Calu3 (cell line): ENCODE measurements at regions not wholly inside any gene's neighbourhood (a gene's known extent, or its start where the extent isn't known, plus 50 kb on each side); places are given as distances from the start of the nearest gene placed in this dataset.

Experiments used
- BruUV-seq: library from RNA; stranded (reverse); fragments of 400-500 nt; replicated peaks from 2 replicates; lab custom pipeline; 2021; lab: Mats Ljungman, UMichigan
- CTCF ChIA-PET: fragments of 300-600 bp; sonication (Branson Sonifier 250); formaldehyde crosslinking; loops from one replicate; lab custom pipeline; 2022; ENCODE audit warnings: antibody characterized with exemption; lab: Charles Lee
- DNase-seq: peaks from one replicate; pipeline ENCODE4 v3.0.0; 2022
- H3K27ac Mint-ChIP-seq: one replicate; pipeline ENCODE4 v1.8.0; 2022; ENCODE audit warnings: mixed read lengths; ENCODE audit not compliant: unreplicated experiment
- H3K27me3 Mint-ChIP-seq: one replicate; pipeline ENCODE4 v1.8.0; 2022; ENCODE audit warnings: mixed read lengths; ENCODE audit not compliant: unreplicated experiment
- H3K36me3 Mint-ChIP-seq: one replicate; pipeline ENCODE4 v1.8.0; 2022; ENCODE audit warnings: mild to moderate bottlenecking, moderate library complexity, mixed read lengths; ENCODE audit not compliant: insufficient read depth, unreplicated experiment
- H3K4me1 Mint-ChIP-seq: one replicate; pipeline ENCODE4 v1.8.0; 2022; ENCODE audit warnings: mild to moderate bottlenecking, low read depth, mixed read lengths; ENCODE audit not compliant: unreplicated experiment
- H3K4me3 Mint-ChIP-seq: one replicate; pipeline ENCODE4 v1.8.0; 2022; ENCODE audit warnings: mild to moderate bottlenecking, low read depth, moderate library complexity, mixed read lengths; ENCODE audit not compliant: unreplicated experiment
- H3K9me3 Mint-ChIP-seq: one replicate; pipeline ENCODE4 v1.8.0; 2022; ENCODE audit warnings: low read depth, mixed read lengths; ENCODE audit not compliant: unreplicated experiment
- CTCF ChIP-seq: fragments of 200-600 bp; IDR thresholded peaks from one replicate; pipeline ENCODE4 v1.8.0; 2022; ENCODE audit warnings: antibody characterized with exemption; ENCODE audit not compliant: unreplicated experiment
- intact Hi-C: fragments of 100-400 bp; cut with micrococcal nuclease; formaldehyde crosslinking; loops from one replicate; pipeline ENCODE4 v1.10.0; 2022; ENCODE audit not compliant: unreplicated experiment

DNA sequence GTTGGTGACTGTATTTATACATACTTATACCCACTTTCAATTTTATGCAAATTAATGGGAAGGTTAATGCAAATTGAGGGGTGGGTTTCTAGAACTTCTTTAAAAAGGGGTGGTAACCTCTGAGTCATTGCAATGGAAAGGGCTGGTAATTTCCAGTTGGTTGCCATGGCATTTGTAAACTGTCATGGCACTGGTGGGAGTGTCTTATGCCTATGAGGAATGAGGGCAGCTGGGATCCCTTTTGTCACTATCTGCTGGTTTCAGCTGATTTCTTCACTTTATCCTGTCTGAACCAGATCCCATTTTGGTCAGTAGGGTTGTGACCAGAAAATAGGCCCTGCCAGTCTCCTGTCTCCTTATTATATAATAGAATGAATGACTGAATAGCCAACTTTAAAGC is 1006.7 kb upstream of the GOT2 start:
- Mint-ChIP-seq H3K9me3 (peaks cover 14% of the 10 kb centered on the region), H3K36me3 (no peaks in the 10 kb centered on the region), H3K27ac (no peak overlapping the region), H3K4me3 (no peak overlapping the region), H3K4me1 (no peaks in the 10 kb centered on the region), H3K27me3 (no peaks in the 10 kb centered on the region)
- TF ChIP-seq CTCF = no peak
- BruUV-seq = no TSS peak
- no peak for DNase-seq
- intact Hi-C loops = no loop called here
- CTCF ChIA-PET = no interaction called here

DNA sequence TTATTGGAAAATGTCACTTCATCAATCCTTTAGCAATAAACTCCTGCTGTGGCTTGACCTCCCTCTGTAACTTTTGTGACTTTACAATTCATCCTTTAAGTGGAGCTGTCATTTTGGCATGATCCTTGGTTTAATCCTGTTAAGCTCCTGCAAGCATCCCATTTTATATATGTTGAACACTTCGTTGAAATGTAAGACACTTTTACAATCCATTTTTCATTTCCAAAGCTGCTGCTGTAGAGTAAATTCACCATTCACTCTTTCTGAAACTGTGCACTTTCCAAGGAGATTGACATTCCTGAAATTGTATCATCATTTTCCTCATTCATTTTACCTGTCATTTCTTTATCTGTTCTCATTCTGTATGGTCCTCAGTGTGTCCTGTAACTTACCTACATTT is 1003.2 kb upstream of the GOT2 start:
- intact Hi-C loops = no loop called here
- no peak for TF ChIP-seq CTCF
- CTCF ChIA-PET = no interaction called here
- Mint-ChIP-seq H3K9me3 (peaks cover 9% of the 10 kb centered on the region), H3K4me3 (no peak overlapping the region), H3K27ac (no peak overlapping the region), H3K4me1 (no peaks in the 10 kb centered on the region), H3K27me3 (no peaks in the 10 kb centered on the region), H3K36me3 (no peaks in the 10 kb centered on the region)
- no TSS peak for BruUV-seq
- no peak for DNase-seq

DNA sequence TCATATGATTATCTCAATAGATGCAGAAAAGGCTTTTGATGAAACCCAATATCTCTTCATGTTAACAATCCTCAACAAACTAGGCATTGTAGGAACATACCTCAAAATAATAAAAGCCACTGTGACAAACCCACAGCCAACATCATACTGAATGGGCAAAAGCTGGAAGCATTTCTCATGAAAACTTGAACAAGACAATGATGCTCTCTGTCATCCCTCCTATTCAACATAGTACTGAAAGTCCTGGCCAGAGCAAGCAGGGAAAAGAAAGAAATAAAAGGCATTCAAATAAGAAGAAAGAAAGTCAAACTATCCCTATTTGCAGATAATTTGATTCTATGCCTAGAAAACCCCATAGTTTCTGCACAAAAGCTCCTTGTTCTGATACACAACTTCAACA is 999.2 kb upstream of the GOT2 start:
- no peak for TF ChIP-seq CTCF
- Mint-ChIP-seq H3K36me3 (no peaks in the 10 kb centered on the region), H3K4me1 (no peaks in the 10 kb centered on the region), H3K27me3 (no peaks in the 10 kb centered on the region), H3K9me3 (peaks cover 12% of the 10 kb centered on the region), H3K27ac (no peak overlapping the region), H3K4me3 (no peak overlapping the region)
- CTCF ChIA-PET = no interaction called here
- BruUV-seq = no TSS peak
- intact Hi-C loops = no loop called here
- DNase-seq = no peak

DNA sequence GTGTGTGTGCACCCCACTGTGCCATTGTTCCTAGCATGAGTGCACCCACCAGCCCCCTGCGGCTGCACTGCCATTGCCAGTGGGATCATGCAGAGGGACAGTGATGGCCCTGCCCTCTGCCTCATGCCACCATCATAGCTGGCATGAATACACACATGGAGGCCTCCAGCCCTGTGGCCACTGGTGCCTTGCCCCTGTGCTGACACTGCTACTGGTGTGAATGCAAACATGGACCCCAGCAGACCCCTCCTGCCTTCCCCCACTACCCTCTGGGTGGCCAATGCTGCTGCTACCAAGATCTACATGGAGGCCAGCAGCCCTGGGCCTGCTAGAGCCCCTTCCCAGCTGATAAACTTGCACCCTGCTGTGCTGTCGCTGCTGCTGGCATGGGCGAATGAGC is 995.5 kb upstream of the GOT2 start:
- CTCF ChIA-PET = no interaction called here
- no peaks in the 10 kb centered on the region for H3K27me3 Mint-ChIP-seq

More for the DNA sequence above, 995.5 kb upstream of the GOT2 start:
- DNase-seq = no peak
- no peak overlapping the region for H3K27ac Mint-ChIP-seq
- H3K4me3 Mint-ChIP-seq = no peak overlapping the region
- H3K4me1 Mint-ChIP-seq = no peaks in the 10 kb centered on the region
- no peak for TF ChIP-seq CTCF
- no TSS peak for BruUV-seq
- no peaks in the 10 kb centered on the region for H3K36me3 Mint-ChIP-seq
- peaks cover 14% of the 10 kb centered on the region for H3K9me3 Mint-ChIP-seq
- intact Hi-C loops = no loop called here
